A549 (cell line): ENCODE measurements at regions not wholly inside any gene's neighbourhood (a gene's known extent, or its start where the extent isn't known, plus 50 kb on each side); places are given as distances from the start of the nearest gene placed in this dataset.

Experiments
- ATAC-seq, 2 experiments: fragments of 200-7000 bp in 1 of 2; fragments of >200 bp in 1 of 2; cut with Nextera tagmentation in 1 of 2; cut with Tn5 transposase in 1 of 2; 3 replicates each; pipeline versions ENCODE4 v1.8.0 to v1.9.1; 2018 to 2020; ENCODE audit warnings: mild to moderate bottlenecking in 1 of 2, moderate library complexity in 1 of 2
- CTCF ChIA-PET: fragments of 300-600 bp; sonication (Branson Sonifier 250); formaldehyde crosslinking; extraction: SDS; loops from one replicate; lab custom pipeline; 2021; ENCODE audit warnings: antibody characterized with exemption, inconsistent platforms; lab: Yijun Ruan, JAX
- POLR2A ChIA-PET: fragments of 350-600 bp; formaldehyde crosslinking; extraction: SDS; loops from one replicate; lab custom pipeline; 2021; ENCODE audit warnings: antibody characterized with exemption, inconsistent platforms; lab: Yijun Ruan, JAX
- DNase-seq, 2 experiments: peaks; one replicate each; pipeline versions ENCODE4 v3.0.0 to v3.0.0-alpha.2; 2011 to 2016; ENCODE audit warnings: low read depth in 1 of 2, low spot score in 1 of 2
- FAIRE-seq: peaks from 2 replicates; lab custom pipeline; 2011; peaks lifted over from hg19 to GRCh38; lab: Jason Lieb, UNC
- H3K27ac ChIP-seq, 2 experiments: fragments of >200 bp; sonication (Bioruptor Twin); formaldehyde crosslinking; 3 replicates each; pipeline ENCODE4 v1.5.1; 2016 to 2017
- H3K4me1 ChIP-seq: fragments of >200 bp; sonication (Bioruptor Twin); formaldehyde crosslinking; 3 replicates; pipeline ENCODE4 v1.6.1; 2016
- H3K4me2 ChIP-seq: fragments of >200 bp; sonication (Bioruptor Twin); formaldehyde crosslinking; 3 replicates; pipeline ENCODE4 v1.6.1; 2016
- H3K4me3 ChIP-seq: fragments of >200 bp; sonication (Bioruptor Twin); formaldehyde crosslinking; 3 replicates; pipeline ENCODE4 v1.5.1; 2016
- H3K9me3 ChIP-seq: fragments of >200 bp; sonication (Bioruptor Twin); formaldehyde crosslinking; 3 replicates; pipeline ENCODE4 v1.6.1; 2016
- BHLHE40 ChIP-seq: IDR thresholded peaks from 2 replicates; pipeline ENCODE4 v1.6.1; 2012; ENCODE audit warnings: low read depth, low read length, inconsistent platforms
- CBX8 ChIP-seq: fragments of 200-600 bp; sonication (generic); IDR thresholded peaks from 2 replicates; pipeline ENCODE4 v1.6.1; 2016
- CHD2 ChIP-seq: fragments of 150-350 bp; IDR thresholded peaks from 2 replicates; pipeline ENCODE4 v1.6.1; 2014; ENCODE audit warnings: low read length; ENCODE audit not compliant: partially characterized antibody
- FOSL2 ChIP-seq, 2 experiments: fragments of 450-650 bp in 1 of 2; fragments of >200 bp in 1 of 2; sonication (Bioruptor Twin) in 1 of 2; formaldehyde crosslinking; IDR thresholded peaks; 2 replicates each; pipeline versions ENCODE4 v1.5.0 to v1.6.1; 2016 to 2020; ENCODE audit warnings: mild to moderate bottlenecking in 1 of 2, moderate library complexity in 1 of 2
- HOXB5 ChIP-seq: fragments of 250-450 bp; sonication (Bioruptor Pico); IDR thresholded peaks from 2 replicates; pipeline ENCODE4 v1.5.0; 2020; ENCODE audit warnings: mild to moderate bottlenecking, moderate library complexity
- JUNB ChIP-seq: fragments of >200 bp; sonication (Bioruptor Twin); formaldehyde crosslinking; IDR thresholded peaks from 2 replicates; pipeline ENCODE4 v1.6.1; 2016
- MAZ ChIP-seq: fragments of 150-350 bp; IDR thresholded peaks from 2 replicates; pipeline ENCODE4 v1.6.1; 2014; ENCODE audit warnings: antibody characterized with exemption, low read depth, low read length, borderline replicate concordance
- NPAS2 ChIP-seq: fragments of 250-450 bp; sonication (Bioruptor Pico); IDR thresholded peaks from 2 replicates; pipeline ENCODE4 v1.8.0; 2022; ENCODE audit warnings: mild to moderate bottlenecking, moderate library complexity, borderline replicate concordance
- POLR2A ChIP-seq: IDR thresholded peaks from 2 replicates; pipeline ENCODE4 v1.6.1; 2012; ENCODE audit warnings: mild to moderate bottlenecking, low read length
- RFX5 ChIP-seq: fragments of 450-650 bp; IDR thresholded peaks from 2 replicates; pipeline ENCODE4 v1.7.1; 2014; ENCODE audit warnings: antibody characterized with exemption, mild to moderate bottlenecking, moderate library complexity
- TFCP2L1 ChIP-seq: fragments of 250-450 bp; sonication (Bioruptor Pico); IDR thresholded peaks from 2 replicates; pipeline ENCODE4 v1.5.0; 2021; ENCODE audit warnings: mild to moderate bottlenecking
- ZC3H11A ChIP-seq: fragments of 450-650 bp; IDR thresholded peaks from 2 replicates; pipeline ENCODE4 v1.6.1; 2014; ENCODE audit warnings: antibody characterized with exemption, mild to moderate bottlenecking
- WGBS: methylation state at CpG from one replicate; pipeline ENCODE4 v1.1.6; 2017; ENCODE audit errors: missing lambda C conversion rate; 5-methylcytosine and 5-hydroxymethylcytosine counted together
- TF ChIP-seq, protein P1 (sequence below): fragments of 250-450 bp; sonication (Bioruptor Pico); IDR thresholded peaks from 2 replicates; pipeline ENCODE4 v1.5.0; 2021; ENCODE audit warnings: mild to moderate bottlenecking, moderate library complexity, borderline replicate concordance
- TF ChIP-seq, protein P2 (sequence below): fragments of 150-350 bp; IDR thresholded peaks from 2 replicates; pipeline ENCODE4 v1.6.1; 2014; ENCODE audit warnings: low read depth, mild to moderate bottlenecking, low read length
- TF ChIP-seq, protein P3 (sequence below): fragments of >200 bp; sonication (Bioruptor Twin); formaldehyde crosslinking; IDR thresholded peaks from 2 replicates; pipeline ENCODE4 v1.6.1; 2016
- TF ChIP-seq, protein P4 (sequence below): fragments of >200 bp; sonication (Bioruptor Twin); formaldehyde crosslinking; IDR thresholded peaks from 3 replicates; pipeline ENCODE4 v1.5.1; 2016
- TF ChIP-seq, protein P5 (sequence below): fragments of 200-600 bp; sonication (generic); IDR thresholded peaks from 2 replicates; pipeline ENCODE4 v1.6.1; 2016; ENCODE audit warnings: antibody characterized with exemption, mild to moderate bottlenecking, moderate library complexity
- TF ChIP-seq, protein P6 (sequence below): IDR thresholded peaks from 2 replicates; pipeline ENCODE4 v1.6.1; 2012

DNA sequence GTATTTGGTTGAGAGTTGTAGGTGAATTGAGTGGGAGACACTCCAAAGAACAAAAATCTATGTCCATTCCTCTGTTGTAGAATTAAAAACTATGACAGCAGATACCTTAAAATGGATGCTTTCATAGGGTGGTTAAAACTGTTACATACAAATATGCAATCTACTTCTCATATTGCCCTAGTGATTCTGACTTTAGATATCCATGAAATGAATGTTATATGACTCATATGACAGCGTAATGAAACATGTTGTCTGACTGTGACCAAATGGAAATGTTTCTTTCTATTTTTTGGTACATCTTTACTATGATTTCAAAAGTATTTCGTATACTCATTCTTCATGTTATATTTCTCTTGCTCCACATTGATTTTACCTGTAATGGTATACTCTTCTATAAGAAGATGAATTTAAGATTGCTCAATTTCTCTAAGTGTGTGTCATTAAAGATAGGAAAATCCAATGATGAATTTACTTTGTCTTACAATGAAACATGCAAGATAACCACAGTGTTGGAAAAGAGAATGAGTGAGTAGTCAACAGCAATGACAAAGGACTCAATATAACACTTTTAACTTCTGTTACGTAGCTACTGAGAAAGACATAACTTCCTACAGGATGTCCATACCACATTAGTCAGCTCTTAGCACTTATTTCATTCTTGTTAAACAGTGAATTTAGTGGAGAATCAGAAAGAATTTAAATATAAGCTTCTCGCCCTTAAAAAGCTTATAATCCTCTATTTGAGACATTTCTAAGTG, 79.3 kb upstream of the LSAMP start:
- POLR2A ChIA-PET: no interaction called here
- CTCF ChIA-PET: no interaction called here
- peak; percentile 46 for FAIRE-seq
- Histone ChIP-seq H3K27ac (no peak overlapping the region), H3K4me1 (no peaks in the 10 kb centered on the region), H3K9me3 (no peaks in the 10 kb centered on the region), H3K4me3 (no peak overlapping the region), H3K4me2 (no peak overlapping the region)
- no peak for ATAC-seq
- WGBS: 3% methylated on average over 4 of the region's 4 CpGs
- DNase-seq: no peak
- TF ChIP-seq FOSL2 (IDR thresholded peaks at IDR 0.05): no peak
- no peak for TF ChIP-seq FOSL2 (CRISPR knock-in tag; IDR thresholded peaks at IDR 0.05)
- no peak for TF ChIP-seq BHLHE40
- TF ChIP-seq, protein P1, sequence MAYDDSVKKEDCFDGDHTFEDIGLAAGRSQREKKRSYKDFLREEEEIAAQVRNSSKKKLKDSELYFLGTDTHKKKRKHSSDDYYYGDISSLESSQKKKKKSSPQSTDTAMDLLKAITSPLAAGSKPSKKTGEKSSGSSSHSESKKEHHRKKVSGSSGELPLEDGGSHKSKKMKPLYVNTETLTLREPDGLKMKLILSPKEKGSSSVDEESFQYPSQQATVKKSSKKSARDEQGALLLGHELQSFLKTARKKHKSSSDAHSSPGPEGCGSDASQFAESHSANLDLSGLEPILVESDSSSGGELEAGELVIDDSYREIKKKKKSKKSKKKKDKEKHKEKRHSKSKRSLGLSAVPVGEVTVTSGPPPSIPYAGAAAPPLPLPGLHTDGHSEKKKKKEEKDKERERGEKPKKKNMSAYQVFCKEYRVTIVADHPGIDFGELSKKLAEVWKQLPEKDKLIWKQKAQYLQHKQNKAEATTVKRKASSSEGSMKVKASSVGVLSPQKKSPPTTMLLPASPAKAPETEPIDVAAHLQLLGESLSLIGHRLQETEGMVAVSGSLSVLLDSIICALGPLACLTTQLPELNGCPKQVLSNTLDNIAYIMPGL (CRISPR knock-in tag): no peak
- TF ChIP-seq, protein P2, sequence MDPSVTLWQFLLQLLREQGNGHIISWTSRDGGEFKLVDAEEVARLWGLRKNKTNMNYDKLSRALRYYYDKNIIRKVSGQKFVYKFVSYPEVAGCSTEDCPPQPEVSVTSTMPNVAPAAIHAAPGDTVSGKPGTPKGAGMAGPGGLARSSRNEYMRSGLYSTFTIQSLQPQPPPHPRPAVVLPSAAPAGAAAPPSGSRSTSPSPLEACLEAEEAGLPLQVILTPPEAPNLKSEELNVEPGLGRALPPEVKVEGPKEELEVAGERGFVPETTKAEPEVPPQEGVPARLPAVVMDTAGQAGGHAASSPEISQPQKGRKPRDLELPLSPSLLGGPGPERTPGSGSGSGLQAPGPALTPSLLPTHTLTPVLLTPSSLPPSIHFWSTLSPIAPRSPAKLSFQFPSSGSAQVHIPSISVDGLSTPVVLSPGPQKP: no peak
- no peak for TF ChIP-seq JUNB
- TF ChIP-seq HOXB5 (CRISPR knock-in tag): no peak
- no peak for TF ChIP-seq CHD2
- TF ChIP-seq TFCP2L1: no peak
- TF ChIP-seq, protein P3, sequence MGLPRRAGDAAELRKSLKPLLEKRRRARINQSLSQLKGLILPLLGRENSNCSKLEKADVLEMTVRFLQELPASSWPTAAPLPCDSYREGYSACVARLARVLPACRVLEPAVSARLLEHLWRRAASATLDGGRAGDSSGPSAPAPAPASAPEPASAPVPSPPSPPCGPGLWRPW: no peak
- TF ChIP-seq, protein P4, sequence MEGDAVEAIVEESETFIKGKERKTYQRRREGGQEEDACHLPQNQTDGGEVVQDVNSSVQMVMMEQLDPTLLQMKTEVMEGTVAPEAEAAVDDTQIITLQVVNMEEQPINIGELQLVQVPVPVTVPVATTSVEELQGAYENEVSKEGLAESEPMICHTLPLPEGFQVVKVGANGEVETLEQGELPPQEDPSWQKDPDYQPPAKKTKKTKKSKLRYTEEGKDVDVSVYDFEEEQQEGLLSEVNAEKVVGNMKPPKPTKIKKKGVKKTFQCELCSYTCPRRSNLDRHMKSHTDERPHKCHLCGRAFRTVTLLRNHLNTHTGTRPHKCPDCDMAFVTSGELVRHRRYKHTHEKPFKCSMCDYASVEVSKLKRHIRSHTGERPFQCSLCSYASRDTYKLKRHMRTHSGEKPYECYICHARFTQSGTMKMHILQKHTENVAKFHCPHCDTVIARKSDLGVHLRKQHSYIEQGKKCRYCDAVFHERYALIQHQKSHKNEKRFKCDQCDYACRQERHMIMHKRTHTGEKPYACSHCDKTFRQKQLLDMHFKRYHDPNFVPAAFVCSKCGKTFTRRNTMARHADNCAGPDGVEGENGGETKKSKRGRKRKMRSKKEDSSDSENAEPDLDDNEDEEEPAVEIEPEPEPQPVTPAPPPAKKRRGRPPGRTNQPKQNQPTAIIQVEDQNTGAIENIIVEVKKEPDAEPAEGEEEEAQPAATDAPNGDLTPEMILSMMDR: no peak
- no peak for TF ChIP-seq RFX5

DNA sequence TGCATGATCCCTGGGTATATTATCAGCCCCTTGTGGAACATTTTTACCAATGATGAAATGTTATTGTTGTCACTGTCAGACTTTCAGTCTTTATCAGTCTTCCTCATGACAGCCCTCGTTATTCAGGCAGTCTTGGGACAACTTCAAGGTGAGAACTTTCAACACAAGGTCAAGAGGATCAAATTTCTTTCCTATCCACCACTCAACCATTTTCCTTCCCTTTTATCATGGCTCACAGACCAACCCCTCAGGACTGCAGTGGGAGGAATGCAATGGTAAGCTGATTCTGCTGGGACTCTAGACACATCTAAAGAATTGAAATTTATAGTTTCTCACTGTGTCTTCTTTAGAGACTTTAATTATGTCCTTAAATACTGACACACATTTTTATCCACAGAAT, 107.0 kb upstream of the LSAMP start:
- FAIRE-seq: no peak
- 0% methylated on average over 1 of the region's 1 CpG for WGBS
- DNase-seq: no peak
- CTCF ChIA-PET: no interaction called here
- TF ChIP-seq, protein P5, sequence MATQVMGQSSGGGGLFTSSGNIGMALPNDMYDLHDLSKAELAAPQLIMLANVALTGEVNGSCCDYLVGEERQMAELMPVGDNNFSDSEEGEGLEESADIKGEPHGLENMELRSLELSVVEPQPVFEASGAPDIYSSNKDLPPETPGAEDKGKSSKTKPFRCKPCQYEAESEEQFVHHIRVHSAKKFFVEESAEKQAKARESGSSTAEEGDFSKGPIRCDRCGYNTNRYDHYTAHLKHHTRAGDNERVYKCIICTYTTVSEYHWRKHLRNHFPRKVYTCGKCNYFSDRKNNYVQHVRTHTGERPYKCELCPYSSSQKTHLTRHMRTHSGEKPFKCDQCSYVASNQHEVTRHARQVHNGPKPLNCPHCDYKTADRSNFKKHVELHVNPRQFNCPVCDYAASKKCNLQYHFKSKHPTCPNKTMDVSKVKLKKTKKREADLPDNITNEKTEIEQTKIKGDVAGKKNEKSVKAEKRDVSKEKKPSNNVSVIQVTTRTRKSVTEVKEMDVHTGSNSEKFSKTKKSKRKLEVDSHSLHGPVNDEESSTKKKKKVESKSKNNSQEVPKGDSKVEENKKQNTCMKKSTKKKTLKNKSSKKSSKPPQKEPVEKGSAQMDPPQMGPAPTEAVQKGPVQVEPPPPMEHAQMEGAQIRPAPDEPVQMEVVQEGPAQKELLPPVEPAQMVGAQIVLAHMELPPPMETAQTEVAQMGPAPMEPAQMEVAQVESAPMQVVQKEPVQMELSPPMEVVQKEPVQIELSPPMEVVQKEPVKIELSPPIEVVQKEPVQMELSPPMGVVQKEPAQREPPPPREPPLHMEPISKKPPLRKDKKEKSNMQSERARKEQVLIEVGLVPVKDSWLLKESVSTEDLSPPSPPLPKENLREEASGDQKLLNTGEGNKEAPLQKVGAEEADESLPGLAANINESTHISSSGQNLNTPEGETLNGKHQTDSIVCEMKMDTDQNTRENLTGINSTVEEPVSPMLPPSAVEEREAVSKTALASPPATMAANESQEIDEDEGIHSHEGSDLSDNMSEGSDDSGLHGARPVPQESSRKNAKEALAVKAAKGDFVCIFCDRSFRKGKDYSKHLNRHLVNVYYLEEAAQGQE: no peak
- TF ChIP-seq POLR2A (no peak), JUNB (no peak), ZC3H11A (no peak), CBX8 (no peak), NPAS2 (CRISPR knock-in tag) (no peak), MAZ (no peak)
- TF ChIP-seq, protein P6, sequence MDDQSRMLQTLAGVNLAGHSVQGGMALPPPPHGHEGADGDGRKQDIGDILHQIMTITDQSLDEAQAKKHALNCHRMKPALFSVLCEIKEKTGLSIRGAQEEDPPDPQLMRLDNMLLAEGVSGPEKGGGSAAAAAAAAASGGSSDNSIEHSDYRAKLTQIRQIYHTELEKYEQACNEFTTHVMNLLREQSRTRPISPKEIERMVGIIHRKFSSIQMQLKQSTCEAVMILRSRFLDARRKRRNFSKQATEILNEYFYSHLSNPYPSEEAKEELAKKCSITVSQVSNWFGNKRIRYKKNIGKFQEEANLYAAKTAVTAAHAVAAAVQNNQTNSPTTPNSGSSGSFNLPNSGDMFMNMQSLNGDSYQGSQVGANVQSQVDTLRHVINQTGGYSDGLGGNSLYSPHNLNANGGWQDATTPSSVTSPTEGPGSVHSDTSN: no peak
- H3K27ac ChIP-seq: no peak overlapping the region
- H3K4me2 ChIP-seq: no peak overlapping the region
- no peaks in the 10 kb centered on the region for H3K4me1 ChIP-seq
- POLR2A ChIA-PET: no interaction called here
- no peaks in the 10 kb centered on the region for H3K9me3 ChIP-seq
- ATAC-seq: no peak
- no peak overlapping the region for H3K4me3 ChIP-seq
